ENCODE measurements at regions not wholly inside any gene's neighbourhood (a gene's known extent, or its start where the extent isn't known, plus 50 kb on each side); places are given as distances from the start of the nearest gene placed in this dataset.
"Not testable (repeated sequence)": the region's sequence is repeated elsewhere in the genome, so short reads cannot be mapped to it uniquely, and the experiment has no call there.

GRCh38 chr2:14999114-14999661, 366.7 kb downstream of the LRATD1 start:
- Histone ChIP-seq H3K27ac (ENCODE audit: control insufficient read depth, insufficient read depth) (no peak overlapping the region), H3K4me1 (ENCODE audit: control insufficient read depth, insufficient read depth, low read length) (no peaks in the 10 kb centered on the region), H3K36me3 (ENCODE audit: control insufficient read depth in 2 of 2, insufficient read depth in 2 of 2, low read length in 1 of 2) (no peaks in the 10 kb centered on the region), H3K27me3 (replicated peaks in 1 of 2; ENCODE audit: control insufficient read depth in 2 of 2, insufficient read depth in 2 of 2, low read length in 1 of 2) (no peaks in the 10 kb centered on the region), H3K79me2 (ENCODE audit: control insufficient read depth, insufficient read depth, low read length) (no peaks in the 10 kb centered on the region), H3K9me3 (replicated peaks; ENCODE audit: control insufficient read depth, insufficient read depth, low read length) (no peaks in the 10 kb centered on the region), H3K4me3 (no peak overlapping the region), H3K9ac (ENCODE audit: control insufficient read depth, insufficient read depth, low read length) (no peak overlapping the region), H3K4me2 (ENCODE audit: control insufficient read depth, insufficient read depth) (no peak overlapping the region), H4K20me1 (ENCODE audit: control insufficient read depth, insufficient read depth) (no peaks in the 10 kb centered on the region), H2AFZ (ENCODE audit: control insufficient read depth, low read depth, low read length) (no peak overlapping the region)
- in situ Hi-C loops (cut with MboI) (no loop called here), intact Hi-C loops (cut with micrococcal nuclease; ENCODE audit: unreplicated experiment) (no loop called here)
- 49% methylated on average over 7 of the region's 7 CpGs for WGBS (ENCODE audit: insufficient coverage, insufficient replicate concordance, low lambda C conversion rate, missing lambda C conversion rate)
- no TSS peak for BruUV-seq (replicated peaks)
- no peak for DNase-seq (ENCODE audit: low read depth, low spot score)
- TF ChIP-seq BRCA1 (IDR thresholded peaks at IDR 0.05; ENCODE audit: low read depth, low read length) = no peak
- no peak for TF ChIP-seq CBFB (IDR thresholded peaks at IDR 0.05; ENCODE audit: low read depth)
- TF ChIP-seq SREBF1 (IDR thresholded peaks at IDR 0.05; ENCODE audit: low read length) = no peak
- TF ChIP-seq MTA3 (IDR thresholded peaks at IDR 0.05; ENCODE audit: borderline replicate concordance, low read length) = no peak
- no peak for FAIRE-seq
- ChIA-PET RAD21 (ENCODE audit: unreplicated experiment) (no interaction called here), SMC1A (ENCODE audit: uncharacterized antibody, unreplicated experiment) (no interaction called here), CTCF (no interaction called here), POLR2A (no interaction called here)
- no peak for ATAC-seq

- H3K27ac ChIP-seq (ENCODE audit: control insufficient read depth, insufficient read depth); H3K4me2 ChIP-seq (ENCODE audit: control insufficient read depth, insufficient read depth); H2AFZ ChIP-seq (ENCODE audit: control insufficient read depth, low read depth, low read length); intact Hi-C loops (cut with micrococcal nuclease; ENCODE audit: unreplicated experiment); in situ Hi-C loops (cut with MboI); CTCF ChIA-PET; SMC1A ChIA-PET (ENCODE audit: uncharacterized antibody, unreplicated experiment); RAD21 ChIA-PET (ENCODE audit: unreplicated experiment); H3K79me2 ChIP-seq (ENCODE audit: control insufficient read depth, insufficient read depth, low read length); DNase-seq (ENCODE audit: low read depth, low spot score); H3K9me3 ChIP-seq (replicated peaks; ENCODE audit: control insufficient read depth, insufficient read depth, low read length); POLR2A ChIA-PET; H3K36me3 ChIP-seq (ENCODE audit: control insufficient read depth in 2 of 2, insufficient read depth in 2 of 2, low read length in 1 of 2); H3K4me1 ChIP-seq (ENCODE audit: control insufficient read depth, insufficient read depth, low read length); H4K20me1 ChIP-seq (ENCODE audit: control insufficient read depth, insufficient read depth); H3K4me3 ChIP-seq; ATAC-seq; H3K9ac ChIP-seq (ENCODE audit: control insufficient read depth, insufficient read depth, low read length); FAIRE-seq; BruUV-seq (replicated peaks); H3K27me3 ChIP-seq (replicated peaks in 1 of 2; ENCODE audit: control insufficient read depth in 2 of 2, insufficient read depth in 2 of 2, low read length in 1 of 2): not testable (repeated sequence)
- WGBS (ENCODE audit: insufficient coverage, insufficient replicate concordance, low lambda C conversion rate, missing lambda C conversion rate) = 63% methylated on average over 25 of the region's 26 CpGs
Observed at GRCh38 chr2:15002519-15002918, 370.0 kb downstream of the LRATD1 start.

All from GM12878 (cell line).